ENCODE measurements at regions not wholly inside any gene's neighbourhood (a gene's known extent, or its start where the extent isn't known, plus 50 kb on each side); places are given as distances from the start of the nearest gene placed in this dataset.

DNA sequence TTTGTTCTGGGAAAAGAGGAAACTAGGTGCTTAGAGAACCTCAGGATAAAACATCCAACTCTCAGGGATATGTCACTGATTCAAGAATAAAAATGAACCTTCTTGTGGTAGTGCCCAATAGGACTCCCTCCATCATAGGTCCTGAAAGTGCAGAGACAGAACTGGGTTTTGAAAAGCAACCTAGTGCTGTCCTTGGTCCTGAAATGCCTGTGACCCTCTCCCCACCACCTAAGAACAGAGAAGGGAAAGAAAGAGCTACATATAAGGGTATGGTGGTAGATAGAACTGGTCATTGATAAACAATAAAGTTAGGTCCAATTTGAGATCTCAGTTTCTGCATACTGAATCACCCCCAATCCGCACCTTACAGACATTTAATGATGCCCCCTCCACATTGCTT lies 953.3 kb downstream of the XPNPEP1 start:
- H3K36me3 ChIP-seq: no peaks in the 10 kb centered on the region
- H3K9me3 ChIP-seq: no peaks in the 10 kb centered on the region
- DNase-seq (ENCODE audit: low spot score): no peak
- no peak overlapping the region for H3K4me3 ChIP-seq
- H3K27ac ChIP-seq: no peak overlapping the region
- H3K27me3 ChIP-seq (replicated peaks; ENCODE audit: insufficient read depth): no peaks in the 10 kb centered on the region
- ATAC-seq (ENCODE audit: insufficient number of reproducible peaks, low FRiP score, low read depth): no peak
- no peak for TF ChIP-seq CTCF (IDR thresholded peaks at IDR 0.05)
- no peaks in the 10 kb centered on the region for H3K4me1 ChIP-seq (ENCODE audit: control insufficient read depth in 1 of 2, low read depth in 2 of 2)

DNA sequence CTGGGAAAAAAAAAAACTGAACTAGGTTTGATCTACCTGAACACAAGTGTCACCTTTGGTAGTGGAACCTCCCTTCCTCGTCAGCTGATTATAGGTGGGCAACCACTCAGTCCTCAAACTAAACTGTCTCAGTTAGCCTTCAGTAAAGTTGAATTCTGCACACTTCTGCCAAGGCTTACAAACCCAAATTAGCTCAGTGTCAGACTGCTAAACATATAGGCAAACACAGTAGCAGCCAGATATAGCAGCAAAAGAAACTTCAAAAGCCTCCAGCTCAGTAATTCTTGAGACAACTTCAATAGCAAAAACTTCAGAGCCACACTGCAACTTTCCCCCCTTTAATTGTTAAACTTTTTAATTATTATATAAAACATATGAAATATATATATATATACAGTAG lies 956.9 kb downstream of the XPNPEP1 start:
- H3K36me3 ChIP-seq: no peaks in the 10 kb centered on the region
- no peak for ATAC-seq (ENCODE audit: insufficient number of reproducible peaks, low FRiP score, low read depth)
- no peak for DNase-seq (ENCODE audit: low spot score)
- TF ChIP-seq CTCF (IDR thresholded peaks at IDR 0.05): no peak
- H3K27ac ChIP-seq: no peak overlapping the region
- no peaks in the 10 kb centered on the region for H3K9me3 ChIP-seq
- H3K4me1 ChIP-seq (ENCODE audit: control insufficient read depth in 1 of 2, low read depth in 2 of 2): no peaks in the 10 kb centered on the region
- no peaks in the 10 kb centered on the region for H3K27me3 ChIP-seq (replicated peaks; ENCODE audit: insufficient read depth)
- no peak overlapping the region for H3K4me3 ChIP-seq

DNA sequence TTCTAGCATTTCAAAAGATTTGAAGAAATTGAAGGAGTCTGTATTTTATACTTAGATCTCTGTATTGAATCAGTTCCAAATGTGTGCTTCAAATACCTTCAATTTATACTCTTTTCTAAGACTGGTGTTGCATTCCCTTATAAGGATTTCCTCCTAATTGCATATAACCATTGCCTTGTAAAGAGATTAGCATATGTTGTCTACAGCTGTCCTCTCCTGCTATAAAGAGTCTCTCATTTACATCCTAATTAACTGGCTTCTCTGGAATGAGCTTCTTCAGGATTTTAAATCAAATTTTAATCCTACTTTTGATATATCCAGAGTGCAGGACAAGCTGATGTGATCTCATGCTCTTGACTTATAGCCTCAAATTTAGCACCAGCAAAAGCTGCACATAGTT lies 957.3 kb downstream of the XPNPEP1 start:
- H3K36me3 ChIP-seq: no peaks in the 10 kb centered on the region
- no peak overlapping the region for H3K4me3 ChIP-seq
- no peaks in the 10 kb centered on the region for H3K4me1 ChIP-seq (ENCODE audit: control insufficient read depth in 1 of 2, low read depth in 2 of 2)
- ATAC-seq (ENCODE audit: insufficient number of reproducible peaks, low FRiP score, low read depth) (no peak), DNase-seq (ENCODE audit: low spot score) (no peak)
- no peaks in the 10 kb centered on the region for H3K9me3 ChIP-seq
- no peak overlapping the region for H3K27ac ChIP-seq
- no peak for TF ChIP-seq CTCF (IDR thresholded peaks at IDR 0.05)
- H3K27me3 ChIP-seq (replicated peaks; ENCODE audit: insufficient read depth): no peaks in the 10 kb centered on the region

GRCh38 chr10:108962172-108962571 lies 961.1 kb downstream of the XPNPEP1 start:
- Histone ChIP-seq H3K4me1 (ENCODE audit: control insufficient read depth in 1 of 2, low read depth in 2 of 2) (no peaks in the 10 kb centered on the region), H3K4me3 (no peak overlapping the region), H3K36me3 (no peaks in the 10 kb centered on the region), H3K9me3 (no peaks in the 10 kb centered on the region), H3K27me3 (replicated peaks; ENCODE audit: insufficient read depth) (no peaks in the 10 kb centered on the region), H3K27ac (no peak overlapping the region)
- ATAC-seq (ENCODE audit: insufficient number of reproducible peaks, low FRiP score, low read depth): no peak
- TF ChIP-seq CTCF (IDR thresholded peaks at IDR 0.05): no peak
- no peak for DNase-seq (ENCODE audit: low spot score)

DNA sequence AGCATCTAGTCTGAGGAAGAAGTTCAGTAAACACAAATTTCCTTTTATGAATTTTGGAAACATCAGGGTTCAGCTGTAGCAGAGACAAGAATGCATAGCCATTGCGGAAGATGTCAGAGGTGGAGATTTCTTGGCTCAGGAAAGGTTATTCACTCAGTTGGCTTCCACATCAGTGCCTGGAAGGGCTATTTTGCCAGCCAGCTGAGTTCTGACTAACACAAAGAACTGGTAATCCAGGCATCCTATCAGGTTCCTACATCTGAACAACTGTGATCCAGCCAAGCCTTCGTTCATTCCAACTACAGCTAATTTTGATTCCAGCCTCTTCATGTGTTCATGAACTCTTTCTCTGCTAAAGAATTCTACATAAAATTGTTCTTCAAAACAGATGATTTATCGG lies 965.6 kb downstream of the XPNPEP1 start:
- Histone ChIP-seq H3K4me3 (no peak overlapping the region), H3K27ac (no peak overlapping the region), H3K27me3 (replicated peaks; ENCODE audit: insufficient read depth) (no peaks in the 10 kb centered on the region), H3K4me1 (ENCODE audit: control insufficient read depth in 1 of 2, low read depth in 2 of 2) (no peaks in the 10 kb centered on the region), H3K36me3 (no peaks in the 10 kb centered on the region), H3K9me3 (no peaks in the 10 kb centered on the region)
- no peak for ATAC-seq (ENCODE audit: insufficient number of reproducible peaks, low FRiP score, low read depth)
- DNase-seq (ENCODE audit: low spot score): no peak
- no peak for TF ChIP-seq CTCF (IDR thresholded peaks at IDR 0.05)
